H9 (cell line): ENCODE measurements at regions not wholly inside any gene's neighbourhood (a gene's known extent, or its start where the extent isn't known, plus 50 kb on each side); places are given as distances from the start of the nearest gene placed in this dataset.

Experiments used
- DNase-seq: peaks from one replicate; pipeline ENCODE4 v3.0.0-alpha.2; 2017
- H2AFZ ChIP-seq: one replicate; pipeline ENCODE4 v1.6.1; 2013; ENCODE audit warnings: mild to moderate bottlenecking, low read length, control low read depth, moderate library complexity
- H2AK5ac ChIP-seq: 2 replicates; pipeline ENCODE4 v1.6.1; 2013; ENCODE audit warnings: low read length, control low read depth, mixed read lengths; ENCODE audit not compliant: insufficient read length
- H2BK120ac ChIP-seq: one replicate; pipeline ENCODE4 v1.6.1; 2013; ENCODE audit warnings: low read depth, mild to moderate bottlenecking, low read length, control low read depth, inconsistent platforms; ENCODE audit not compliant: poor library complexity, severe bottlenecking
- H2BK12ac ChIP-seq: 2 replicates; pipeline ENCODE4 v1.6.1; 2013; ENCODE audit warnings: low read length, control low read depth, mixed read lengths, low read depth; ENCODE audit not compliant: insufficient read length
- H2BK15ac ChIP-seq: 2 replicates; pipeline ENCODE4 v1.6.1; 2013; ENCODE audit warnings: low read depth, low read length, control low read depth
- H2BK20ac ChIP-seq: one replicate; pipeline ENCODE4 v1.6.1; 2013; ENCODE audit warnings: low read depth, mild to moderate bottlenecking, low read length, control low read depth, inconsistent platforms; ENCODE audit not compliant: poor library complexity, severe bottlenecking
- H2BK5ac ChIP-seq: 2 replicates; pipeline ENCODE4 v1.6.1; 2013; ENCODE audit warnings: low read length, control low read depth, mixed read lengths; ENCODE audit not compliant: insufficient read length
- H3K14ac ChIP-seq: 2 replicates; pipeline ENCODE4 v1.6.1; 2013; ENCODE audit warnings: low read length, control low read depth; ENCODE audit not compliant: insufficient read depth
- H3K18ac ChIP-seq: 2 replicates; pipeline ENCODE4 v1.6.1; 2013; ENCODE audit warnings: low read depth, mild to moderate bottlenecking, mixed read lengths, low read length, control low read depth; ENCODE audit not compliant: insufficient read length
- H3K23ac ChIP-seq: 2 replicates; pipeline ENCODE4 v1.6.1; 2013; ENCODE audit warnings: low read length, control low read depth, mixed read lengths, low read depth; ENCODE audit not compliant: insufficient read length
- H3K23me2 ChIP-seq: 2 replicates; pipeline ENCODE4 v1.6.1; 2013; ENCODE audit warnings: low read depth, mild to moderate bottlenecking, mixed read lengths, low read length, control low read depth; ENCODE audit not compliant: insufficient read length, poor library complexity, severe bottlenecking
- H3K27ac ChIP-seq: 2 replicates; pipeline ENCODE4 v1.5.1; 2013; ENCODE audit warnings: low read length, control low read depth, mixed read lengths, low read depth; ENCODE audit not compliant: insufficient read length
- H3K27me3 ChIP-seq: 2 replicates; pipeline ENCODE4 v1.6.1; 2013; ENCODE audit warnings: low read length, control low read depth, inconsistent platforms; ENCODE audit not compliant: insufficient read depth
- H3K4ac ChIP-seq: 2 replicates; pipeline ENCODE4 v1.6.1; 2013; ENCODE audit warnings: low read depth, mild to moderate bottlenecking, control low read depth, inconsistent platforms, low read length, moderate library complexity
- H3K4me1 ChIP-seq: 2 replicates; pipeline ENCODE4 v1.6.1; 2013; ENCODE audit warnings: low read length, control low read depth, inconsistent platforms; ENCODE audit not compliant: insufficient read depth
- H3K4me2 ChIP-seq: 2 replicates; pipeline ENCODE4 v1.6.1; 2013; ENCODE audit warnings: low read length, control low read depth, mixed read lengths; ENCODE audit not compliant: insufficient read length, insufficient read depth
- H3K56ac ChIP-seq: 2 replicates; pipeline ENCODE4 v1.6.1; 2013; ENCODE audit warnings: low read depth, mild to moderate bottlenecking, mixed read lengths, low read length, control low read depth; ENCODE audit not compliant: insufficient read length
- H3K79me1 ChIP-seq: 2 replicates; pipeline ENCODE4 v1.6.1; 2013; ENCODE audit warnings: low read depth, mild to moderate bottlenecking, moderate library complexity, low read length, control low read depth, inconsistent platforms; ENCODE audit not compliant: insufficient read depth, poor library complexity, severe bottlenecking
- H3K79me2 ChIP-seq: 2 replicates; pipeline ENCODE4 v1.6.1; 2013; ENCODE audit warnings: low read length, control low read depth, inconsistent platforms; ENCODE audit not compliant: insufficient read depth
- H3K9ac ChIP-seq: 2 replicates; pipeline ENCODE4 v1.6.1; 2013; ENCODE audit warnings: low read length, control low read depth, mixed read lengths; ENCODE audit not compliant: insufficient read length; ENCODE audit errors: extremely low read depth
- H3K9me3 ChIP-seq: one replicate; pipeline ENCODE4 v1.6.1; 2013; ENCODE audit warnings: low read depth, low read length, inconsistent platforms; ENCODE audit not compliant: control insufficient read depth
- H3T11ph ChIP-seq: one replicate; pipeline ENCODE4 v1.6.1; 2013; ENCODE audit warnings: mild to moderate bottlenecking, low read length, control low read depth, inconsistent platforms
- H4K20me1 ChIP-seq: one replicate; pipeline ENCODE4 v1.6.1; 2013; ENCODE audit not compliant: control insufficient read depth, insufficient read length, insufficient read depth
- H4K5ac ChIP-seq: 2 replicates; pipeline ENCODE4 v1.6.1; 2013; ENCODE audit warnings: low read depth, mild to moderate bottlenecking, mixed read lengths, low read length, control low read depth; ENCODE audit not compliant: insufficient read length
- H4K8ac ChIP-seq: replicated peaks from 2 replicates; pipeline ENCODE4 v1.6.1; 2013; ENCODE audit warnings: low read length, control low read depth, mixed read lengths, low read depth; ENCODE audit not compliant: insufficient read length
- H4K91ac ChIP-seq: 2 replicates; pipeline ENCODE4 v1.6.1; 2013; ENCODE audit warnings: low read depth, mild to moderate bottlenecking, moderate library complexity, mixed read lengths, low read length, control low read depth; ENCODE audit not compliant: insufficient read length
- H3K27ac Mint-ChIP-seq, 3 experiments: 2 replicates in 2 of 3; 3 replicates in 1 of 3; pipeline ENCODE4 v1.8.0; 2020 to 2021; ENCODE audit warnings: mixed read lengths in 3 of 3, mild to moderate bottlenecking in 1 of 3, moderate library complexity in 1 of 3
- H3K27me3 Mint-ChIP-seq: 2 replicates; pipeline ENCODE4 v1.8.0; 2021; ENCODE audit warnings: low read depth, mild to moderate bottlenecking, moderate library complexity, mixed read lengths
- H3K36me3 Mint-ChIP-seq, 3 experiments: 2 replicates in 2 of 3; 3 replicates in 1 of 3; pipeline ENCODE4 v1.8.0; 2020 to 2021; ENCODE audit warnings: low read depth in 3 of 3, mixed read lengths in 3 of 3; ENCODE audit not compliant: insufficient read depth in 1 of 3
- H3K4me1 Mint-ChIP-seq, 2 experiments: 2 replicates each; pipeline ENCODE4 v1.8.0; 2020; ENCODE audit warnings: mixed read lengths in 2 of 2
- H3K4me3 Mint-ChIP-seq, 2 experiments: 2 replicates in 1 of 2; 3 replicates in 1 of 2; pipeline ENCODE4 v1.8.0; 2020 to 2021; ENCODE audit warnings: mild to moderate bottlenecking in 2 of 2, mixed read lengths in 2 of 2, moderate library complexity in 1 of 2
- H3K9me3 Mint-ChIP-seq, 2 experiments: 2 replicates in 1 of 2; 3 replicates in 1 of 2; pipeline ENCODE4 v1.8.0; 2020; ENCODE audit warnings: mild to moderate bottlenecking in 2 of 2, mixed read lengths in 2 of 2, moderate library complexity in 1 of 2
- CTCF ChIP-seq: fragments of 200-600 bp; sonication (generic); conservative IDR thresholded peaks from 3 replicates; pipeline ENCODE4 v1.8.0; 2021; ENCODE audit warnings: antibody characterized with exemption, mild to moderate bottlenecking
- WGBS: extraction: QIAGEN DNeasy Blood & Tissue Kit; methylation state at CpG from one replicate; pipeline ENCODE4 v1.1.7; 2013; ENCODE audit warnings: missing lambda C conversion rate, low lambda C conversion rate, mixed read lengths; ENCODE audit not compliant: insufficient read length; ENCODE audit errors: extremely low coverage; 5-methylcytosine and 5-hydroxymethylcytosine counted together

GRCh38 chr2:221753401-221753800 lies 181.3 kb upstream of the EPHA4 start:
- Histone ChIP-seq H3K56ac (no peak overlapping the region), H4K20me1 (no peaks in the 10 kb centered on the region), H3K79me2 (no peaks in the 10 kb centered on the region), H4K8ac (no peak overlapping the region), H2AFZ (no peak overlapping the region), H4K91ac (no peak overlapping the region), H3K9me3 (no peaks in the 10 kb centered on the region), H3K14ac (no peak overlapping the region), H3K79me1 (no peaks in the 10 kb centered on the region), H3K27me3 (no peaks in the 10 kb centered on the region), H2BK15ac (no peak overlapping the region), H2BK12ac (no peak overlapping the region), H2BK20ac (no peak overlapping the region), H3K9ac (no peak overlapping the region), H2AK5ac (no peak overlapping the region), H3K4ac (no peak overlapping the region), H3K4me2 (no peak overlapping the region), H3K18ac (no peak overlapping the region), H4K5ac (no peak overlapping the region), H3K27ac (no peak overlapping the region), H2BK120ac (no peak overlapping the region), H3K23me2 (no peaks in the 10 kb centered on the region), H2BK5ac (no peak overlapping the region), H3K4me1 (no peaks in the 10 kb centered on the region), H3K23ac (no peak overlapping the region), H3T11ph (no peak overlapping the region)
- Mint-ChIP-seq H3K9me3 (no peaks in the 10 kb centered on the region), H3K36me3 (no peaks in the 10 kb centered on the region), H3K27ac (no peak overlapping the region), H3K27me3 (no peaks in the 10 kb centered on the region), H3K4me3 (no peak overlapping the region), H3K4me1 (peaks cover 2 to 5% of the 10 kb centered on the region in 2 experiments; a peak in 2 of 4 replicates)
- no CpG with 5 or more reads among the region's 2 CpGs for WGBS
- DNase-seq = no peak
- no peak for TF ChIP-seq CTCF
